NCI-H2196 (cell line): ENCODE measurements at regions not wholly inside any gene's neighbourhood (a gene's known extent, or its start where the extent isn't known, plus 50 kb on each side); places are given as distances from the start of the nearest gene placed in this dataset.

Experiments
- DNase-seq: peaks from one replicate; lab custom pipeline; 2025; ENCODE audit not compliant: unreplicated experiment; lab: John Stamatoyannopoulos, UW

- peak; percentile 10 for DNase-seq
These were observed 216.0 kb downstream of the DSEL start for GRCh38 chr18:67300498-67300897.

GRCh38 chr18:67292814-67293213, 223.7 kb downstream of the DSEL start:
- no peak for DNase-seq

DNA sequence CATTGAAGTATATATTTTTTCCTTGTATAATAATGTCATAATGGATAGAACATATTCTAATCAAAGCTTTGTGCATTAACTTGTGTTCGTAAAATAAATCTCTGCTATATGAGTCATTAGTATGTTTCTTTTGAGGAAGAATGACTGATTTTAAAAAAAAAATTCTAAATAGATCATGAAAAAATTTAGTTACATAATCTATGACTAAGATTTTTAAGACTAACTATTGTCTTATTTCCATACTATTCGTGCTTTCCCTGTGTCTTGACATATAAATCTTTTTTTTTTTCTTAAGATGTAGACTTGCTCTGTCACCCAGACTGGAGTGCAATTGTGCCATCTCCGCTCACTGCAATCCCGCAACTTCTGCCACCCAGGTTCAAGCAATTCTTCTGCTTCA, 226.1 kb downstream of the DSEL start:
- no peak for DNase-seq

DNA sequence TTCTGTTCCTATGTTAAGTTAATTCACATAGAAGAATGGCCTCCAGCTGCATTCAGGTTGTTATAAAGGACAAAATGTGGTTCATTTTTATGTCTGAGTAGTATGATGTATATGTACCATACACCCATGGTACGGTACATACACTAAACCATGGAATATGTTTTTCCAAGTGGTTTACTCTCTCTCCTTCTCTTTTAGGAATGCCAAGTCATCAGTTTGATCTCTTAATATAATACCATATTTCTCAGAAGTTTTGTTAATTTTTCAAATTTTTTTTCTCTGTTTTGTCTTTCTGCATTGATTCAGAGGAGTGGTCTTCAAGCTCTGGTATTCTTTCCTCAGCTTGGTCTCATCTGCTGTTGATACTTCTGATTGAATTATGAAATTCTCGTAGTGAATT, 230.9 kb downstream of the DSEL start:
- DNase-seq, result no peak

DNA sequence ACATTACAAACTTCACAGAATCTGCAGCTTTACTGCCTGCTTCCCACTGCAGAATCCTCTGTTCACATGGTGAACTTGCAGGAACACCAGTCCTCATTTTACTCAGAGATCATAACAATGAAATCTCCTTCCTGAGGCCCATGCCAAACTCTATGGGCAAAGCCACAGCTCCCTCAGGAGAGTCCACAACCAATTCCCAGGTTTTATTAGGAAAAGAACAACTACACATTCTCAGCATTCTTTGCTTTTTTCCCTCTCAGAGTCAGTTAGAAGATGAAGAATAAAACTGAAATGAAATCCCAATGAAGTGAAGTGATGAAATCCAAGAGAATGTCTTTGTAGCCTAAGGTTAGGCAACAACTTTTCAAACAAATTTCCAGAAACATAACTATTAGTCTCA, 233.7 kb downstream of the DSEL start:
- DNase-seq, result no peak

- DNase-seq, result no peak
These were observed 234.8 kb downstream of the DSEL start for GRCh38 chr18:67281746-67282145.

DNA sequence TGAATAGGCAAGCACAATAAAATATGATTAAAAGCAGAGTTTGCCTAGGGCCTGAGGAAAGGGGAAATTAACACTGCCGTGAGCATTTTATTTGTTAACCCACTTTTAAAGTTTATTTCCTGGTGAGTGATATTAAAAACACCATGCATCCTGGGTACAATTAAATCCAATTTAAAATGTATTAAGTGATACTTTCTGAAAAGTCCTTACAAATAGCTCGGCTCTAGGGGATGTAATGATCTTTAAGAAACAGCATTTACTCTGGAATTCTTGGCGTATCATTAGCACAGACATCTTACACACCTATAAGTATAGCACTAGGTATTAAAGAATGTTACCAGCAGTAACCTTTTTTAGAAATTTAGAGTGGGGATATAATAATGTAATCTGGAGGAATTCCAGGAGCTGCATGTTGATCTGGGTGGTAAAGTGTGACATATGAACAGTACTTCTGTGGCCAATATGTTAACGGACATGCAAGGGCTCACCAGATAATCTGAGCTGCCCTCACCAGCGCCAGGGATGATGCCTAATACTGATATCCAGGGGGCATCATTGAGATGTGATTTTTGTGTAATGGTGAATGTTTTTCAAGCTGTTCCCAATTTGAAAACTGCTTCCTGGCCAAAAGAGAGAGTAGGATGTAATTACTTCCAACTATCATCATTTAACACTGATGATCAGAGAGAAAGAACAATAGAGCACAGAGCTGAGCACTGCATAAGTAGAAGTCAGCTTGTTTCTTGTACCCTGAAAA, 235.9 kb downstream of the DSEL start:
- DNase-seq, result no peak

DNA sequence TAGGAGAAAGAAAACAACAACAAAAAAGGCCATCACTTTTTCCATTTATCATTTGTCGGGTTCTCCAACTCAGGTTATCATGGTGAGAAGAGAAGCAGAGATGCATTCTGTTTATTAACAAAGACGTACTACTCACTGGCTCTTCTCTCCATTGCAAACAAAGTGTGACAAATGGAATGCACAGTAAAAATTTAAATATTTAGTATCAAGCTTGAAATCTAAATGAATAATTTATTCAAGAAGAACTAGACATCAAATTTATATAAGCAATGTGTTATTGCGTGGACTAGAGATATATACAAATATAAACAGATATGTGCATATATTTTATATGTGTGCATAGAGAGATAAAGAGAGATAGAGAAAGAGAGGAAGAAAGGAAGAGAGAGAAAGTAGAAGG, 236.5 kb downstream of the DSEL start:
- DNase-seq, result no peak

- DNase-seq, result no peak
These were observed 237.5 kb downstream of the DSEL start for GRCh38 chr18:67278984-67279383.

DNA sequence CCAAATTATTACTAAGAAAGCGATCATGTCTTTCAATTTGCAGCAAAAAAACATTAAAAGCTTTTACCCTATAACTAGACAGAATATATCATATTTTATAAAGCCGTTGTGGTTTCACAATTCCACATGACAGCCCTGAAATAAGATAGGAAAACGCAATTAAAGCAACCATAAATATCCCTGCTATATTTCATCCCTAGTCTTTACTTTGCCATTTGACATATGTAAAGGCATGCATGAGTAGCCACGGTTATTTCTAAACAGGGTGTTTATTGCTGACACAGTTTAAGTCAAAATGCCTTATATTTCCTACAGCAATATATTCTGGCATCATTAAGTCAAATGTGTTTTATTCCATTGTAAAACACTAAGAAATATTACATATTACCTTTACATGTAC, 239.9 kb downstream of the DSEL start:
- no peak for DNase-seq

DNA sequence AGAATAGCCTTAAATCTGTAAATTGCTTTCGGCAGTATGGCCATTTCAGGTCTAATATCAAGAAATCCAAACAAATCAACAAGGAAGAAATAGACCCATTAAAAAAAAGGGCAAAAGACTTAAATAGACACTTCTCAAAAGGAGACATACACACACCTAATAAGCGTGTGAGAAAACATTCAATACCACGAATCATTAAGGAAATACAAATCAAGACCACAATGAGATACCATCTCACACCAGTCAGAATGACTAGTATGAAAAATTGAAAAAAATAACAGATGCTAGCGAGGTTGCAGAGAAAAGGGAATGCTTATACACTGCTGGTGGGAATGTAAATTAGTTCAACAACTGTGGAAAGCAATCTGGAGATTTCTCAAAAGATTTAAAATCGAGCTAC, 243.2 kb downstream of the DSEL start:
- no peak for DNase-seq

GRCh38 chr18:67269206-67269605, 247.3 kb downstream of the DSEL start:
- DNase-seq, result no peak

GRCh38 chr18:67268530-67268929, 248.0 kb downstream of the DSEL start:
- DNase-seq, result no peak

DNA sequence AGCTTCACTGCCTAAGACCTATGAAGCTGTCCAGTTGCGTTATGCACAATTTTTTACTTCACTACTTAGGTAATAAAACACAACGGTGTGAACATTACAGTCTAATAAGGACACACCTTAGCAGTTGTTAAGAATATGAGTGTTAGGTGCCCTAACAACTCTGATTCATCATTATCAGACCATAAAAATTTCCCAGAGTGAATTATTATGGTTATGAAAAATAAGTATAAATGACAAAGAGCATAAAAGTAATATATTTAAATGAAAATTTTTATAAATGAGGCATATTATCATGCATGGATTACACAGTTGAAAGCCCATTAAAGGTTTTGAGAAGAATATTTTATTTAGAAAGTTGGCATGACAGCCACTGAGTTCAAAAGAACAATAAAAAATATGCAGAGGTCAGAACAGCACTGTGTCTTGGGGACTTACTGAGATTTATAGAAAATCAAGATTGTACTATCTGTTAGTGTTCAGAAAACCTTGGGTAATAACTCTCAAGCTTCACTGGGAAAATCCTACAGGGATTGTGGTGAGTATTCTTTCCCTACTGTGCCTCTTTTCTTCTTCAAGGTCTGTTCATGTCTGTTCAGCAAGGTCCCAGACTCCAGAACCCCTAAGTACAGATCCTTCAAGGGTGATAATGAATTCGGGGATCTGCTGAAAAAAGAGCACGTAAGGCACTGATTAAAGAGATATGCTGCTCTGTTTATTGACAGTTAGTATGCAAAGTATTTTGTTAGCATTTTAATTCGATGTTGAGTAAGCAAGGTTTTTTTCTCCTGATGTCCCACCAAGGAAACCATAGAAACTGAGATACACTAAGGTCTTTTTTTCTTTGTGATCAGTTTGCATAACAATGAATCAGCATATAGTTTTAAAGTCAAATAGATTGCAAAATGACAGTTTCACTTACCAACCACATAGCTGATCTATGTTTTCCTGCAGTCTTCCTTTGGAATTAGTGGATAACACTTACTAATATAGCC, 250.0 kb downstream of the DSEL start:
- no peak for DNase-seq

DNA sequence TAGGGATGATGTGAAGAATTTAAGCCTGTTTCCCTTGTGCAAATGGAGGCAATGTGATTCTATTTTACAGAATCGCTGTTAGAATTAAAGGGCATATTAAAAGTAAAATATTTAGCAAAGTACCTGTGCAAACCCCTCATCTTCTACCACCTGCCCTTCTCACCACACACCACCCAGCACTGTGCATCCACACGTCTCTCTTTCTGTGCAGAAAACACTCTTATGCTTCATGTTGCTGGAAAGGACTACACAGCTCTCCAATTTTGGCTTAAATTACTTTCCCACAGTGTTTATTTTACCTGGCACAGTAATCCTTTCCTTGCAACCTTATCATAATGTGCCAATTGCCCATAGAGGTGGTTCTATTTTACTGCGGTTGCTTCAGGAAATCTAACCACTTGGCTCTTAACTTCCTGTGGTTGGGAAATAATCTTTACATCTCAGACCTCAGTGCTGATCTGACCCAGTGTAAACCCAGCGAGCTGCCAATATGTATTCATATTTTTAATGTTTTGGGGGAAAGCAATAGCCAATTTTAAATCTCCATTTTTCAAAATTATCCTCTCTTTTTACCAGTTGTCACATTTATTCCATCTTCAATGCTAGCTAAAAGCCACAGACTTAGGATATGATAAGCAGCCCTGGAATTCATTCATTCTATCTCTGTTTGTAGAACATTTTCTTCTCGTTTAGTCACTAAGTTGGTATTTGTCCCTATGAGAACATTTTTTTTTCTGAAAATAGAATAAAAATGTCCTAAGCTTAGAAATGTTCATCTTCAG, 250.9 kb downstream of the DSEL start:
- DNase-seq, result no peak

- DNase-seq, result no peak
These were observed 254.5 kb downstream of the DSEL start for GRCh38 chr18:67261931-67262552.

DNA sequence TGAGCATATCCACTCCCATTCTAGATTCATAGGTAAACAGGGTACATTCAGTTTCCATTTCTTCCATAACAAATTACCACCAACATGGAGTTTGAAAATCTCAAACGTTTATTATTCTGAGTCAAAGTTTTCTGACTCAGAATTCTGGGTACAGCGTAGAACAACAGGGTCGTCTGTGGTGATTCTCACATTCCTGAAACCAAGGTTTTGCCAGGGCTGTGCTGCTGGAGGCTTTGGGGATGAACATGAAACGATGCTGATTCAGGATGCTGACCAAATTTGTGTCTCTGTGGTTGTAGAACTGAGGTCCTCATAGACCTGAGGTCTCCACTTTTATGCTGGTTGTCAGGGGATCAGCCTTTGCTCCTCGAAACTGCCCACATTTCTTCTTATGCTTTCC, 255.7 kb downstream of the DSEL start:
- DNase-seq, result no peak

- DNase-seq, result no peak
These were observed 265.6 kb downstream of the DSEL start for GRCh38 chr18:67250776-67251424.

- no peak for DNase-seq
These were observed 272.5 kb downstream of the DSEL start for GRCh38 chr18:67243799-67244587.

- DNase-seq, result no peak
These were observed 274.5 kb downstream of the DSEL start for GRCh38 chr18:67242001-67242400.
